ENCODE measurements at regions not wholly inside any gene's neighbourhood (a gene's known extent, or its start where the extent isn't known, plus 50 kb on each side); places are given as distances from the start of the nearest gene placed in this dataset.

GRCh38 chr1:218772575-218772974 is 401.1 kb upstream of the LYPLAL1 start:
- DNase-seq = no peak

- no peak for DNase-seq
Observed at GRCh38 chr1:218775501-218776021, 398.1 kb upstream of the LYPLAL1 start.

GRCh38 chr1:218778257-218779126 is 395.2 kb upstream of the LYPLAL1 start:
- DNase-seq = peak; percentile 17

- no peak for DNase-seq
Observed at GRCh38 chr1:218779341-218780100, 394.2 kb upstream of the LYPLAL1 start.

- peak; percentile 17 for DNase-seq
Observed at GRCh38 chr1:218783131-218783530, 390.5 kb upstream of the LYPLAL1 start.

GRCh38 chr1:218783916-218784315 is 389.8 kb upstream of the LYPLAL1 start:
- no peak for DNase-seq

- DNase-seq = peak; percentile 27
Observed at GRCh38 chr1:218785928-218786327, 387.8 kb upstream of the LYPLAL1 start.

- DNase-seq = no peak
Observed at GRCh38 chr1:218787826-218788225, 385.9 kb upstream of the LYPLAL1 start.

- no peak for DNase-seq
Observed at GRCh38 chr1:218796773-218797172, 376.9 kb upstream of the LYPLAL1 start.

GRCh38 chr1:218802799-218803198 is 370.9 kb upstream of the LYPLAL1 start:
- DNase-seq = no peak

- no peak for DNase-seq
Observed at GRCh38 chr1:218803351-218803997, 370.2 kb upstream of the LYPLAL1 start.

GRCh38 chr1:218804014-218804785 is 369.5 kb upstream of the LYPLAL1 start:
- no peak for DNase-seq

- DNase-seq = no peak
Observed at GRCh38 chr1:218809061-218809460, 364.6 kb upstream of the LYPLAL1 start.

- no peak for DNase-seq
Observed at GRCh38 chr1:218809625-218810024, 364.1 kb upstream of the LYPLAL1 start.

GRCh38 chr1:218810306-218810705 is 363.4 kb upstream of the LYPLAL1 start:
- peak; percentile 51 for DNase-seq

- peak; percentile 35 for DNase-seq
Observed at GRCh38 chr1:218811497-218811896, 362.2 kb upstream of the LYPLAL1 start.

GRCh38 chr1:218812360-218812759 is 361.3 kb upstream of the LYPLAL1 start:
- no peak for DNase-seq

- DNase-seq = no peak
Observed at GRCh38 chr1:218813237-218813636, 360.4 kb upstream of the LYPLAL1 start.

GRCh38 chr1:218815076-218815475 is 358.6 kb upstream of the LYPLAL1 start:
- no peak for DNase-seq

GRCh38 chr1:218817071-218817470 is 356.6 kb upstream of the LYPLAL1 start:
- DNase-seq = peak; percentile 48

- peak; percentile 53 for DNase-seq
Observed at GRCh38 chr1:218817691-218818465, 355.8 kb upstream of the LYPLAL1 start.

All from tongue (tissue), 1 donor.